Endothelial cell of umbilical vein (primary cell): ENCODE measurements at regions not wholly inside any gene's neighbourhood (a gene's known extent, or its start where the extent isn't known, plus 50 kb on each side); places are given as distances from the start of the nearest gene placed in this dataset.

Experiments used
- BruUV-seq: library from RNA; stranded (reverse); fragments of 400-500 nt; replicated peaks from 2 replicates; lab custom pipeline; 2021; lab: Mats Ljungman, UMichigan
- CTCF ChIA-PET: fragments of 300-600, 350-600 bp; sonication (Branson Sonifier 250); formaldehyde crosslinking; loops from one replicate; lab custom pipeline; 2021; ENCODE audit warnings: antibody characterized with exemption, inconsistent platforms; lab: Charles Lee
- POLR2A ChIA-PET: fragments of 300-600, 350-600 bp; sonication (Branson Sonifier 250); formaldehyde crosslinking; loops from one replicate; lab custom pipeline; 2021; ENCODE audit warnings: antibody characterized with exemption, inconsistent platforms; lab: Charles Lee
- DNase-seq: peaks from one replicate; pipeline ENCODE4 v3.0.0-alpha.2; 2011; ENCODE audit warnings: low read depth, low spot score
- FAIRE-seq: peaks from 2 replicates; lab custom pipeline; 2011; peaks lifted over from hg19 to GRCh38; lab: Jason Lieb, UNC
- H2AFZ ChIP-seq: 2 replicates; pipeline ENCODE4 v1.6.0; 2012; ENCODE audit warnings: low read depth, low read length, control low read depth, inconsistent platforms
- H3K27ac ChIP-seq: 2 replicates; pipeline ENCODE4 v1.5.1; 2011; ENCODE audit warnings: low read depth, mild to moderate bottlenecking, control low read depth, low read length, moderate library complexity; ENCODE audit not compliant: insufficient read depth
- H3K27me3 ChIP-seq, 2 experiments: 2 replicates each; pipeline versions ENCODE4 v1.6.0 to v1.6.1; 2011; ENCODE audit warnings: low read length in 2 of 2, mixed read lengths in 1 of 2; ENCODE audit not compliant: control insufficient read depth in 2 of 2, insufficient read depth in 2 of 2
- H3K36me3 ChIP-seq, 2 experiments: 2 replicates in 1 of 2; 3 replicates in 1 of 2; pipeline ENCODE4 v1.5.1; 2011; ENCODE audit warnings: low read length in 2 of 2, mild to moderate bottlenecking in 1 of 2, moderate library complexity in 1 of 2; ENCODE audit not compliant: control insufficient read depth in 2 of 2, insufficient read depth in 2 of 2; ENCODE audit errors: extremely low read depth in 1 of 2
- H3K4me1 ChIP-seq: 3 replicates; pipeline ENCODE4 v1.5.1; 2011; ENCODE audit warnings: mild to moderate bottlenecking, low read length; ENCODE audit not compliant: control insufficient read depth, insufficient read depth; ENCODE audit errors: extremely low read depth
- H3K4me2 ChIP-seq: 2 replicates; pipeline ENCODE4 v1.6.1; 2011; ENCODE audit warnings: low read length, control low read depth, mixed read lengths; ENCODE audit not compliant: insufficient read depth
- H3K4me3 ChIP-seq, 3 experiments: fragments of 200-600 bp in 1 of 3; sonication (generic), shearing (Covaris generic) in 1 of 3; replicated peaks in 1 of 3; 2 replicates each; pipeline ENCODE4 v1.5.1; 2011 to 2016; ENCODE audit warnings: control low read depth in 3 of 3, low read length in 3 of 3, mild to moderate bottlenecking in 2 of 3, inconsistent platforms in 1 of 3, low read depth in 1 of 3, moderate library complexity in 1 of 3; ENCODE audit not compliant: insufficient read depth in 1 of 3
- H3K79me2 ChIP-seq: 2 replicates; pipeline ENCODE4 v1.6.0; 2012; ENCODE audit warnings: low read length, inconsistent platforms; ENCODE audit not compliant: control insufficient read depth, insufficient read depth
- H3K9ac ChIP-seq: replicated peaks from 2 replicates; pipeline ENCODE3; 2011; ENCODE audit warnings: low read length, control low read depth; ENCODE audit not compliant: insufficient read depth; ENCODE audit errors: extremely low read depth
- H3K9me1 ChIP-seq: replicated peaks from 3 replicates; pipeline ENCODE4 v1.6.0; 2011; ENCODE audit warnings: mild to moderate bottlenecking, low read length; ENCODE audit not compliant: control insufficient read depth, insufficient read depth; ENCODE audit errors: extremely low read depth
- H3K9me3 ChIP-seq: replicated peaks from 2 replicates; pipeline ENCODE4 v1.5.1; 2012; ENCODE audit warnings: low read length, inconsistent platforms; ENCODE audit not compliant: control insufficient read depth, insufficient read depth
- H4K20me1 ChIP-seq: replicated peaks from 2 replicates; pipeline ENCODE3; 2011; ENCODE audit warnings: mild to moderate bottlenecking, low read length; ENCODE audit not compliant: control insufficient read depth, insufficient read depth; ENCODE audit errors: extremely low read depth
- CTCF ChIP-seq, 2 donors: IDR thresholded peaks; 1 replicate in 1 of 2; 2 replicates in 1 of 2; pipeline ENCODE4 v1.5.1; 2011; ENCODE audit warnings: low read length in 2 of 2, mild to moderate bottlenecking in 2 of 2, moderate library complexity in 2 of 2, control low read depth in 1 of 2, inconsistent platforms in 1 of 2, low read depth in 1 of 2; ENCODE audit not compliant: insufficient read depth in 1 of 2; ENCODE audit errors: extremely low read depth in 1 of 2
- EZH2 ChIP-seq: IDR thresholded peaks from 2 replicates; pipeline ENCODE4 v1.6.1; 2012; ENCODE audit warnings: borderline replicate concordance, low read depth, mild to moderate bottlenecking, moderate library complexity, low read length, inconsistent platforms; ENCODE audit not compliant: severe bottlenecking
- FOS ChIP-seq: IDR thresholded peaks from 2 replicates; pipeline ENCODE4 v1.6.1; 2011; ENCODE audit warnings: mild to moderate bottlenecking, low read length, moderate library complexity, borderline replicate concordance; ENCODE audit not compliant: insufficient read depth
- GATA2 ChIP-seq: IDR thresholded peaks from 2 replicates; pipeline ENCODE4 v1.7.0; 2011; ENCODE audit warnings: low read depth, mild to moderate bottlenecking, moderate library complexity, mixed read lengths, low read length; ENCODE audit not compliant: insufficient read length, insufficient read depth
- JUN ChIP-seq: IDR thresholded peaks from 2 replicates; pipeline ENCODE4 v1.6.1; 2011; ENCODE audit warnings: borderline replicate concordance, low read depth; ENCODE audit not compliant: insufficient read length, insufficient read depth
- MAX ChIP-seq: IDR thresholded peaks from 2 replicates; pipeline ENCODE4 v1.6.1; 2011; ENCODE audit not compliant: insufficient read depth, insufficient read length
- MYC ChIP-seq: IDR thresholded peaks from one replicate; pipeline ENCODE4 v1.6.1; 2011; ENCODE audit warnings: mild to moderate bottlenecking, low read depth, low read length
- POLR2A ChIP-seq: IDR thresholded peaks from 2 replicates; pipeline ENCODE4 v1.6.1; 2012; ENCODE audit warnings: low read depth, mild to moderate bottlenecking, control low read depth, low read length
- POLR2AphosphoS5 ChIP-seq: IDR thresholded peaks from 2 replicates; pipeline ENCODE4 v1.6.1; 2012; ENCODE audit warnings: low read depth, mild to moderate bottlenecking, control low read depth, low read length, moderate library complexity; ENCODE audit not compliant: insufficient read depth
- dilution Hi-C: fragments of 300-500 bp; cut with MboI; formaldehyde crosslinking; loops from one replicate; pipeline ENCODE4 v1.15.0; 2019; ENCODE audit warnings: low sequenced_read_pairs; ENCODE audit not compliant: extremely low pct_ligation_motif_present
- intact Hi-C: fragments of 100-400 bp; cut with micrococcal nuclease; formaldehyde crosslinking; loops from one replicate; pipeline ENCODE4 v1.10.0; 2022

- no peak overlapping the region for H2AFZ ChIP-seq
- ChIA-PET CTCF (no interaction called here), POLR2A (no interaction called here)
- H3K9me1 ChIP-seq = no peaks in the 10 kb centered on the region
- DNase-seq (no peak), FAIRE-seq (no peak)
- dilution Hi-C loops (no loop called here), intact Hi-C loops (no loop called here)
- TF ChIP-seq POLR2AphosphoS5 (no peak), MYC (no peak), EZH2 (no peak), CTCF (IDR thresholded peaks at IDR 0.05; ENCODE audit: extremely low read depth in 1 of 2, insufficient read depth in 1 of 2, low read depth in 1 of 2, low read length in 2 of 2) (no peak), GATA2 (no peak), MAX (no peak), POLR2A (no peak), JUN (no peak), FOS (no peak)
- peaks cover 14 to 18% of the 10 kb centered on the region in 2 experiments for H3K27me3 ChIP-seq
- H3K79me2 ChIP-seq = no peaks in the 10 kb centered on the region
- H3K9ac ChIP-seq = no peak overlapping the region
- H3K4me1 ChIP-seq = no peaks in the 10 kb centered on the region
- no peaks in the 10 kb centered on the region for H3K9me3 ChIP-seq
- no peak overlapping the region for H3K4me3 ChIP-seq
- BruUV-seq = no TSS peak
- H4K20me1 ChIP-seq = no peaks in the 10 kb centered on the region
- H3K4me2 ChIP-seq = no peak overlapping the region
- H3K36me3 ChIP-seq = no peaks in the 10 kb centered on the region
- H3K27ac ChIP-seq = no peak overlapping the region
These were observed 146.3 kb upstream of the APCDD1 start for GRCh38 chr18:10308154-10308553.
